GM10266 (cell line): ENCODE measurements at regions not wholly inside any gene's neighbourhood (a gene's known extent, or its start where the extent isn't known, plus 50 kb on each side); places are given as distances from the start of the nearest gene placed in this dataset.
"Not testable (repeated sequence)": the region's sequence is repeated elsewhere in the genome, so short reads cannot be mapped to it uniquely, and the experiment has no call there.

Experiments
- DNase-seq: peaks from one replicate; pipeline ENCODE4 v3.0.0; 2012; ENCODE audit errors: extremely low spot score

DNA sequence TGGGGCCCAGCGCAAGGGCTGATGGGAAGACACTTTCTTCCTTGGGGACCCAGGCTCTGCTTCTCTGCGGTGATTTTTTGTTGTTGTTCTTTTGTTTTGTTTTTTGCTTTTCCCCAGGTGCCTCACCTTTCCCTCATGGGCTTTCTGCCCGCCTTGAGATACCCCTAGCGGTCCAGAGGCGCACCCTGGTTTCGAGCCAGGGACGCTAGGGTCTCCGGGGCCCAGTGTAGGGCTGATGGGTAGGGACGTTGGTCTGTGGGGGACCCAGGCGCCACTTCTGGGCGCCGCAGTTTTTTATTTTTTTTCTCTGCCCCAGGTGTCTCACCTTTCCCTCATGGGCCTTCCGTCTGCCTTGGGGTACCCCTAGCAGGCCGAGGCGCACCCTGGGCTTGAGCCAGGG is 192.7 kb downstream of the POTEG start:
- DNase-seq: not testable (repeated sequence)

DNA sequence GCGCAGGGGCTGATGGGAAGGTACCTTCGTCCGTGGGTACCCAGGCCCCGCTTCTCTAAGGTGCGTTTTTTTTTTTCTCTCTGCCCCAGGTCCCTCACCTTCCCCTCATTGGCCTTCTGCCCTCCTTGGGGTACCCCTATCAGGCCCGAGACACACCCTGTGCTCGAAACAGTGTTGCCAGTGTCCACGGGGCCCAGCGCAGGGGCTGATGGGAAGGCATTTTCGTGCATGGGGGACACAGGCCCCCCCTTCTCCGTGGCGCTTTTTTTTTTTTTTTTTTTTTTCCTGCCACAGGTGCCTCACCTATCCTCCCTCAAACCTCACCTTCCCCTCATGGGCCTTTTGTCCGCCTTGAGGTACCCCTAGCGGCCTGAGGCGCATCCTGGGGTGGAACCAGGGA is 191.6 kb downstream of the POTEG start:
- not testable (repeated sequence) for DNase-seq

DNA sequence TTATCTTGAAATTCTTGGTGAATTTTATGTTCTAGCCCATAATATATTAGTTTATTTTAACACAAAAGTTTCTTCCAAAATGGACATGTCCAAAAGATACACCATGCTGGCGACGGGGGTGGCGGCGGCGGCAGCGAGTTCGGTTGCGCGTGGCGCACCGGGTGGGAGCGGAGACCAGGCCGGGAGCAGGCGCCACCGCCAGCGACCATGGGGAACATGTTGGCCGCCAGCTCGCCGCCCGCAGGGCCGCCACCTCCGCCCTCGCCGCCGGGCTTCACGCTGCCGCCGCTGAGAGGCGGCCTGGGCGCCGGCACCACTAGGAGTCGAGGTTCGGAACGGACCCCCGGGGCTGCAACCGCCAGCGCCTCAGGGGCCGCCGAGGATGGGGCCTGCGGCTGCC is 167.2 kb downstream of the POTEG start:
- not testable (repeated sequence) for DNase-seq

DNA sequence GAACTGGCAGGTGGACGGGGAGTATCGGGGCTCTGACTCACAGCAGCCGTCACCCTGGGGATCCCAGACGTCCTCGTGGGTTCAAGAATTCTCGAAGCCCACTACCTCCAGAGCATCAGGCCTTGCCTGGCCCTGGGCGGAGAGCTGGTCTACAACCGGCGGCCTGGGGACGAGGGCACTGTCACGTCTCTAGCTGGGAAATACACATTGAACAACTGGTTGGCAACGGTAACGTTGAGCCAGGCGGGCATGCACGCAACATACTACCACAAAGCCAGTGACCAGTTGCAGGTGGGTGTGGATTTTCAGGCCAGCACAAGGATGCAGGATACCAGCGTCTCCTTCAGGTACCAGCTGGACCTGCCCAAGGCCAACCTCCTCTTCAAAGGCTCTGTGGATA is 166.5 kb downstream of the POTEG start:
- DNase-seq: not testable (repeated sequence)

DNA sequence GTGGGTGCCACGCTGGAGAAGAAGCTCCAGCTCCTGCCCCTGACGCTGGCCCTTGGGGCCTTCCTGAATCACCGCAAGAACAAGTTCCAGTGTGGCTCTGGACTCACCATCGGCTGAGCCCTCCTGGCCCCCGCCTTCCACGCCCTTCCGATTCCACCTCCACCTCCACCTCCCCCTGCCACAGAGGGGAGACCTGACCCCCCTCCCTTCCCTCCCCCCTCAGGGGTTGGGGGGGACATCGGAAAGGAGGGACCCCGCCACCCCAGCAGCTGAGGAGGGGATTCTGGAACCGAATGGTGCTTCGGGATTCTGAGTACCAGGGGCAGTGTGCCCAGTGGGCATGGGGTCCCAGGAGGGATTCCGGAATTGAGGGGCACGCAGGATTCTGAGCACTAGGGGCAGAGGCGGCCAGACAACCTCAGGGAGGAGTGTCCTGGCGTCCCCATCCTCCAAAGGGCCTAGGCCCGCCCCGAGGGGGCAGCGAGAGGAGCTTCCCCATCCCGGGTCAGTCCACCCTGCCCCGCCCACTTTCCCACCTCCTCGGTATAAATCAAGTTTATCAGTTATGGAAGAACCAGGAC is 166.0 kb downstream of the POTEG start:
- not testable (repeated sequence) for DNase-seq

DNA sequence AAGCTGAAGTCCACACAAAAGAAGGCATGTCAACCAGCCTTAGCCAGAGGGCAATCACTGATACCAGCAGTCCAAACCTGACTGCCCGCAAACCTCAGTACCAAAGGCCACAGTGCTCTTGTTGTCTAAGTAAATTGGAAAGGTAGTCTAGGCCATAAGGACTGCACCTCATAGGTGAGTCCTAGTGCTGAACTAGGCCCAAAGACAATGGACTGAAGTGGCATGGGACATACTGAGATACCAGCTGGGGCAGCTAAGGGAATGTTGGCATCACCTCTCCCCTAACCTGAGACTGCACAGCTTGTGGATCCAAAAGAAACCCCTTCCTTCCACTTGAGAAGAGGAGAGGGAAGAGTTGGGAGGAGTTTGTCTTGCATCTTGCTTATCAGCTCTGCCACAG is 161.9 kb downstream of the POTEG start:
- DNase-seq: not testable (repeated sequence)

DNA sequence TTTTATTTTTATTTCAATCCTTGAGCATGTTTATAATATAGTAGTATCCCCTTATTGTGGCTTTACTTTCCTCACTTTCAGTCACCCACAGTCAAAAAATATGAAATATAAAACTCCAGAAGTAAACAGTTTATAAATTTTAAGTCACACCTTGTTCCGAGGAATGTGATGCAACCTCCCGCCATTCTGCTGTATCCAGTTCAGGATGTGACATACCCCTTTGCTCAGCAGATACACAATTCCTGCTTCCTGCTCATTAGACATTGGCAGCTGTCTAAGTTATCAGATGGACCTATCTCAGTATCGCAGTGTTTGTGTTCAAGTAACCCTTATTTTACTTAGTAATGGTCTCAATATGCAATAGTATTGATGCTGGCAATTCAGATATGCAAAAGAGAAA is 144.5 kb downstream of the POTEG start:
- DNase-seq: not testable (repeated sequence)

DNA sequence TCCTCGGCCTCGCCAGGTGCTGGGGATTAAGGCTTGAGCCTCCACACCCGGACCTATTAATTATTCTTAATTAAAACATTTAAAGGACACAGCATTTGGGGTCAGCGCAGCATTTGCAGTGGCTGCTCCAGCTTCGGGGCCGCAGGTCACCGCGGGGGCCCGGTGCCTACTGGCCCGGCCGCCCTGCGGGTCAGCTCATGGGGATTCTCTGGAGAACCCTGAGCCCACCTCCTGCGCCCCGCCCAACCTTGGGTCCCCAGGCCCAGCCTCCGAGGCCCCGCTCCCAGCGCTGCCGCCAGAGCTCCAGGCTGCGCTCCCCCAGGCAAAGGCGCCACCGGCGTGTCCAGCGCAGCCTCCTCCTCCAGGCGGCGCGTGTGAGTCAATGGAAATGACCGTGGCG is 133.9 kb downstream of the POTEG start:
- not testable (repeated sequence) for DNase-seq

DNA sequence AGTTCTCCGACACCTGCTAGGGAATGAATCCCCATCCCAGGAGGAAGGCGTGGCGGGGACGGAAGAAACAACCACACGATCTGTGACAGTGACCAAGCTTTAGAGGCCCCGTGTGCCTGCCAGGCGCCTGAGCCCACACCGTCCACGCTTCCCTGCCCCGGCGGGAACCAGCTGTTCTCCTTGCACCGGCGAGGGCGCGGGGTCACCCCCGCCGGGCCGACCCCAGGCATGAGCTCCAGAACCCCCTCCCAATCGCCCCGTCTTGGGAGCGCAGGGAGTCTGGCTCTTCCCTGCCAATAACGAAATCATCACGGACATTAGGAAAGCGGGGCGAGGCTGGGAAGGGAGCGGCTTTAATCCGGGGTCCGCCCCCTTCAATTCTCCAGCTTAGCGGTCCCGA is 133.3 kb downstream of the POTEG start:
- not testable (repeated sequence) for DNase-seq

DNA sequence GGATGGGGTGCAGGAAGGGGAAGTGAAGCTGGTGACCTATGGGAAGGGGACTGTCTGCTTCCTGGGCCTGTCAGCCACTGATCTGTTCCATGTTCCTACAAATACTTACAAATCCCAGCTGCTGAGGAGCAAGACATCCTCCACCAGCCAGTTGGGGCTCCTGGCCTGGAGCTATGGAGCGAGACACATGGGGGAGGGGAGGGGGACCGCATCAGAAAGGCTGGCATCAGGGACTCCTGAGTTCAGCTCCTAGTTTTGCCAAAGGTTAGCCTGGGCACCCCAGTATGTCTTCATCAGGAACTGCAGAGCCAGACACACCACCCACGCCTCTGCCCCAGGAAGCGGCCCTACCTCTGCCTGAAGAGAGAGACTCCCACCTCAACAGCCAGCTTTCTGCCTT is 130.3 kb downstream of the POTEG start:
- not testable (repeated sequence) for DNase-seq

DNA sequence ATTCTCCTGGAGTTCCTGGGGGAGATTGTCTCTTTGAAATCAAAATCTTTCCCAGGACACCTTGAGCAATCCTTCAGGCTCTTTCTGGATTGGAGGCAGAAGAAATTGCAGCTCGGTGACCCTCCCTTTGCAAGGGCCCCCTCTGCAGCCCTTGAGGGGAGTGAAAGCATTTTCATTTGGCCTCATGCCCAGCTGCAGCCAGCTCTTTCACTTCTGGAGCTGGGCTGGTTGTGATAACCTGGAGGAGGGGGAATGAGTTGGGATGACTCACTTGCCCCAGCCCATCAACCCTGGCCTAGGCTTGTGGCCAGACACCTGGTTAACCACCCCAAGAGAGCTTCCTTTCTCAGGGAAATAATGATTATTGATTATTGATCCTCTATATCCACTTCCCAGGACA is 129.7 kb downstream of the POTEG start:
- DNase-seq: not testable (repeated sequence)

DNA sequence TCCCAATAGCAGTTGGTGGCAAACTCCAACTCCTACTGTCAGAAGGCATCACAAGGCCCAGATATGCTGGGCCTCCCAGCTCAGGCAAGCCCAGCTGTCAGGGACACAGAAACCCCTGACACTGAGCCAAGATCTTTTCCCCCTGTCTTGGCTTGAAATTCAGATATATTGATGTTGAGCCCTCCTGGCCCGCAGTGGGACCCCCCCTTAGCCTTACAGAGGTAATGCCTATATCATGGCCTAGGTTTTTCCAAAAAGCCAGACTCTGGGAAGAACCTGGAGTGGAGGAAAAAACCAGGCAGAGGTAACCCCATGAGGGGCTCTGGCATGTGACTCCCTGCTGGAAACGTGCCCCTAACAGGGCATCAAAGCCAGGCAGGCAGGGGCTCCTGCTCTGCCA is 129.2 kb downstream of the POTEG start:
- DNase-seq: not testable (repeated sequence)

DNA sequence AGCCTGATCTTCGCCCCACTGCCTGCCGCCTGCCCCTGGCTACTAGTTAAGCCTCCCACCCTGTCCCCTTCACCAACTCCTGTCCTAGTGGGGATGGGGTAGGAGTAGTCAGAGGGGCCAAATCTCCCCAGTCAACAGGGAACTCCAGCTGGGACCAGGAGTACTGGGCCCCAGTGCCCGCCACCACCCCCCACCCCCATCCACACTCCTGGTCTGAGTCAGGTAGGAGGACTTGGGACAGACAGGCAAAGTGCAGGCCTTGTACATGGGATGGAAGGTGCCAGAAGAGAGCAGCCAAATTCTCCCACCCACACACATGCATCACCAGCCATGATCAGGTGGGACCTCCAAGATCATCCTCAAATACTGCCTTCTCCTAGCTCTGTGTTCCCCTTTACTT is 128.4 kb downstream of the POTEG start:
- DNase-seq: not testable (repeated sequence)

DNA sequence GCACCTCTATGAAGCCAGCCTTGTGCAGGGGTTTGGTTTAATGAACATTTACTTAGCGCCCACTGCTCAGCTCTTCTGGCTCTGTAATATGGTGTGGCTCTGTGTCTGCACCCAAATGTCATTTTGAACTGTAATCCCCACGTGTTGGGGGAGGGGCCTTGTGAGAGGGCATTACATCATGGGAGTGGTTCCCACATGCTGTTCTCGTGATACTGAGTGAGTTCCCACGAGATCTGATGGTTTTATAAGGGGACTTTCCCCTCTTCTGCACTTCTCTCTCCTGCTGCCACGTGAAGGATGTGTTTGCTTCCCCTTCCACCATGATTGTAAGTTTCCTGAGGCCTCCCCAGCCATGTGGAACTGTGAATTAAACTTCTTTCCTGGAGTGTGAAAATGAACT is 127.7 kb downstream of the POTEG start:
- DNase-seq: not testable (repeated sequence)

DNA sequence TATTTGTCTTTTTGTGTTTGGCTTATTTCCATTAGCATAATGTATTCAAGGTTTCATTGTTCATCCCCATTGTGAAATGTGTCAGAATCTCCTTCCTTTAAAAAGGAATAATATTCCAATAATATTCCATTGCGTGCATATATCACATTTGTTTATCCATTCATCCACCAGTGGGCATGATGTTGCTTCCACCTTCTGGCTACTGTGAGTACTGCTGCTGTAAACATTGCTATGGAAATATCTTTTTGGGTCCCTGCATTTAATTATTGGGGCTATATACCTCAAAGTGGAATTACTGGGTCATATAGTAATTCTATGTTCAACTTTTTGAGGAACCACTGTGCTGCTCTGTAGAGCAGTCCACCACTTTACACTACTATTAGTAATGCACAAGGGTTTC is 123.1 kb downstream of the POTEG start:
- DNase-seq: not testable (repeated sequence)

DNA sequence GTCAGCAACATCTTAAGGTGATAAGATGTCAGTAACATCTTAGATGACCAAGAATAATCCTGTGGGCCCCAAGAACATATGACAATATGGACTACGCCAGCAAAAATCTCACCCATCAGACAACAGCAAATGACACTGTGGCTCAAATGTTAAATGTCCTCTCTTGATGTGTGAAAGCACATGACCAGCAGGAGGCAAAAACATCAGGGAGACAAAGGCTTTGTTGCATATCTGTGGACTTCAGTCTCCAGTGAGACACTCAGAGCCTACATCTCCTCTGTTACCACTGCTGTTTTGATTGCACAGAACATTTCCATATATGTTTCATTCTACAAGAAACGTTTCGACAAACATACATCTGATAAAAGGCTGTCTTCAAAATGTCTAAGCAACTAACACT is 103.5 kb downstream of the POTEG start:
- DNase-seq: not testable (repeated sequence)

DNA sequence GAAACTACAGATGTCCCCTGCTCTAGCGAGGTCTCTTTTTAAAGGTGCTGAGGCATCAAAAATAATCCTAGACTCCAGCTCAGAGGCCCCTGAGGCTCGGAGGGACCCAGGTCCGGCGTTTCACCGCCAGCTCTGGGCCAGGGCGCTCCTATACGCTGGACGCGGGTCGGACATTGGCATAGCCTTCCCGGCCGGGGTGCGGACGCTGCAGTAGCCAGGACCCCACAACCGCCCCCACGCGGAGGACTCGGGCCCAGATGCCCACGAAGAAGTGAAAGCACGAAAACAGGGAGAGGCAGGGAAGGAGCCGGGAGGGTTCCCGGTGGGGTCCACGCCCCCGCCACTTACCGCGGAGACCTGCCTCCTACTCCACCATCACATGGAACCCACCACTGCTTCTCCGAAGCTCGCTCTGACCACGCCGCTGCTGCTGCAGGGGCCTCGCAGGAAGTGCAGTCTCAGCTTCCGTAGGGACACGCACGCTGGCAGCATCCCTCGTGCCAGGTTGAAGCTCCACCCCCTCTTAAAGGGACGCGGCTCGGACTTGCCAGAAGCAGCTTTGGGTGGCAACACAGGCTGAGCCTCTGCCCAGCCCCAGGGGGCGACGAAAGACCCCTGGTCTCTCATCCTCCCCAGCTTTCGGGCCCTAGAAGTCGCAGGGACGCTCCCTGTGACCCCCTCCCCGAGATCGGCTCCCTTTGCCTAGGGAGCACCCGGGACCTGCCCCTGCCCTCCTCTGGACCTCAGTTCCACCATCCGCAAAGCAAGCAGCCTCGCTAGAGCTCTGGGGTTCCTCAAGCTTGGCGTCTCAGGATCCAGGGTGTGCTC is 96.7 kb downstream of the POTEG start:
- not testable (repeated sequence) for DNase-seq

DNA sequence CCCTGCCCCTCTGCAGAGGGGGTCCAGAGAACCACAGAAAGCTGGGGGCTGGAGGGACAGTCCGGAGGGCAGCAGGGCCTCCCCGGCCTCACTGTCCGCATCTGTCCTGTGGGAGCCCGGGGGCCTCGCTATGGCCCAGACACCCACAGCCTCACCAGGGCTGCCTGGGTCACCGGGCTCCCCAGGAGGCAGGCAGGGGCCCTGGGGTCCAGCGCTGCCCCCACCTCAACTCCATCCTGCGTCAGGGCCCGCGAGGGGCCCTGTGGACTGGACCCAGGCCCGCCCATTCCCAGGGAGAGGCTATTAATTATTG is 96.1 kb downstream of the POTEG start:
- not testable (repeated sequence) for DNase-seq

DNA sequence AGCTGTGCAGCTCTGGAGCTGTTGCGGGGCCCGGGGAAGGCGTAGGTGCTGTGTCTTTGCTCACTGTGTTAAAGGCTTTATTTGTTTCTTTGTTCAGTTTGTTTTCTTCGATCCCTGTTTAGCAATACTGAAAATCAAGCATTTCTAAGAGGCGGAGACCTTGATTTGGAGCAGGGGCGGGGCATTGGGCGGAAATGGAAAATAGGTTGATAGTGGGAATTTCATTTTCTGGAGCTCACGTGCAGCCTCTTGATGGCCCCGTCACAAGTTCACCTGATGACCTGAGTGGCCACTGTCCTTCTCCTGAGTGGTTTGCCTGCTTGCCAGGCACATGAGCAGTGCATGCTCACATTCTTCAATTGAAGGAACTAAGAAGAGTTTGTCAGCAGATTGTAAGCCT is 93.2 kb downstream of the POTEG start:
- not testable (repeated sequence) for DNase-seq

DNA sequence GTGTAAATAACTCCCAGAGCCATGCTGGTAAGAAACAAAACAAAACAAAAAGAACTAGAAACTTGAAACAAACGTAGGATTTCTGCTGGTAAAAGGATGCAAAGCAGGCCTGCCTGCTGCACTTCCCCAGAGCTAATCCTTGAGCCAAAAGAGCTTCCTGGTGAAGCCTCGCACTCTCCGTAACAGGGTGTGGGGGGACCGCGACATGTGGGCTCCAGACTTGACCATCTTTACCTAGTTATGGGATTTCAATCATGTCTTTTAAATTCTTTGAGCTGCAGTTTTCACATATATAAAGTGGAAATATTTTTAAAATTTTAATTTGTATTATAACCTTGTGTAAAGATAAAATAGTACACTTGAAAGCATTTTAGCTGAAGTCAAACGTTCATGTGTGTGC is 92.5 kb downstream of the POTEG start:
- not testable (repeated sequence) for DNase-seq

DNA sequence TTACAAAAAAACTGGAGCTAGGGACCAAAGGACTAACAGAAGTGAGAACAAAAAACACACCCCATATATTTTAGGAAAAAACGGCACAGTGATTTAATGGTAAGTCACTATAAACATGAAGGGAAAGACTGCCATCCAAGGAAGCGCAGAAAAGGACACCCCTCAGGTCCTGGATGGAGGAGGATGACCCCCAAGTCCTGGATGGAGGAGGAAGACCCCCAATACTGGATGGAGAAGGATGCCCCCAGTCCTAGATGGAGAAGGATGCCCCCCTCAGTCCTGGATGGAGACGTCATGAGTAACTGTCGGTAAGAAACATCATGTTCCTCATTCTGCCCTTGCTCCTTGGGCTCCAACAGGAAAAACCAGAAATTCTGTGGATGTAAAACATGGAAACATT is 89.9 kb downstream of the POTEG start:
- DNase-seq: not testable (repeated sequence)

DNA sequence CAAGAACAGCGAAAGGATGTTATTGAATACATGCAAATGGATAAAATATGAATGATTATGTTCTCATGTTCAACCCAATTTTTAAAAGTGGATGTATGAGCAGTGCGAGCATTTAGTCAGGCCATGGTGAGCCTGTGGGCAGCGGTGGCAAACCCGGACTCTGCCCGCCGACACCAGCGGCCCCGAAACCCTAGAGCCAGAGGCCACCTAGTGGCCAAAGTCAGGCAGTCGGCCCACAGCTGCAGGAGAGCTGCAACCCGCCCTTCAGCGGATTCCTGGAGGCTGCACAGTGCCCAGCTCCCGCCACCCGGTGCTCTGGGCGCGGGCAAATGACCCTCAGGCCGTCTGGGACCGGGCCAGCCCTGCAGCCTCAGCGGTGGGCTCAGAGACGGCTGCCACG is 89.5 kb downstream of the POTEG start:
- DNase-seq: not testable (repeated sequence)

DNA sequence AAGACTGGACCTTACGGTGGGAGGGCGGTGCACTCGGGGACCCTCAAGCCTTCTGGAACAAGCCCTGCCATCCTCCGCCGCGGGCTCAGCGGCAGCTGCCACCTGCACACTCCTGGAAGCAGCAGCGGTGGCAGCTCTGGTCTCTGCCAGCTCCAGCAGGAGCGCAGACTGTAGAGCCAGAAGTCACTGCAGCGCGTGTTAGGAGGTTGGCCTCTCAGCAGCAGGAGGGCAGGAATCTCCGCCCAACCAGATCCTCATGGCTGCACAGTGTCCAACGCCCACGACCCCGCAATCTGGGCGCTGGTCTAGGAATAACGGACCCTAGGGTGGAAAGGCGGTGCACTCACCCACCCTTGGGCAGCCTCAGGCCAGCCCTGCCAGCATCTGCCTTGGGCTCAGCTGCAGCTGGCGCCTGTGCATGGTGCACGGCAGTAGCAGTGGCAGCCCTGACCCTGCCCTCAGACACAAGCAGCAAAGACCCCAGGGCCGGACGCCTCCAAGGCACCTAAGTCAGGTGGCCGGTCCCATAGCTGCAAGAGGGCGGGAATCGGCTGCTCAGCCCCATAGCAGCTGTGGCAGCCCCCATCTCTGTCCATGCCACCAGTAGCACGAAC is 88.7 kb downstream of the POTEG start:
- DNase-seq: not testable (repeated sequence)
